Large intestine (tissue), 3 donors: ENCODE measurements at regions not wholly inside any gene's neighbourhood (a gene's known extent, or its start where the extent isn't known, plus 50 kb on each side); places are given as distances from the start of the nearest gene placed in this dataset.

Experiments
- DNase-seq, 2 donors: peaks; one replicate each; pipeline versions ENCODE4 v3.0.0 to v3.0.0-alpha.2; 2013
- H3K27ac ChIP-seq: one replicate; pipeline ENCODE4 v1.5.1; 2013; ENCODE audit warnings: low read length
- H3K27me3 ChIP-seq: 2 replicates; pipeline ENCODE4 v1.6.1; 2013; ENCODE audit warnings: low read length; ENCODE audit not compliant: control insufficient read depth, insufficient read depth
- H3K36me3 ChIP-seq: 2 replicates; pipeline ENCODE4 v1.6.1; 2013; ENCODE audit warnings: low read length; ENCODE audit not compliant: control insufficient read depth, insufficient read depth
- H3K4me1 ChIP-seq: one replicate; pipeline ENCODE4 v1.6.1; 2013; ENCODE audit warnings: low read length; ENCODE audit not compliant: control insufficient read depth, insufficient read depth
- H3K4me3 ChIP-seq: one replicate; pipeline ENCODE4 v1.5.1; 2013; ENCODE audit warnings: low read length
- H3K9me3 ChIP-seq: one replicate; pipeline ENCODE4 v1.6.1; 2013; ENCODE audit warnings: mild to moderate bottlenecking, low read depth, low read length, moderate library complexity; ENCODE audit not compliant: control insufficient read depth
- WGBS: methylation state at CpG from one replicate; pipeline ENCODE4 v1.1.5; 2013; ENCODE audit warnings: low lambda C conversion rate; ENCODE audit not compliant: insufficient coverage; 5-methylcytosine and 5-hydroxymethylcytosine counted together

GRCh38 chr17:71655542-71655941 is 465.3 kb upstream of the SOX9 start:
- DNase-seq, result no peak
- no peaks in the 10 kb centered on the region for H3K27me3 ChIP-seq
- H3K9me3 ChIP-seq, result no peaks in the 10 kb centered on the region
- H3K4me3 ChIP-seq, result no peak overlapping the region
- H3K36me3 ChIP-seq, result no peaks in the 10 kb centered on the region
- H3K27ac ChIP-seq, result no peak overlapping the region
- no peaks in the 10 kb centered on the region for H3K4me1 ChIP-seq

DNA sequence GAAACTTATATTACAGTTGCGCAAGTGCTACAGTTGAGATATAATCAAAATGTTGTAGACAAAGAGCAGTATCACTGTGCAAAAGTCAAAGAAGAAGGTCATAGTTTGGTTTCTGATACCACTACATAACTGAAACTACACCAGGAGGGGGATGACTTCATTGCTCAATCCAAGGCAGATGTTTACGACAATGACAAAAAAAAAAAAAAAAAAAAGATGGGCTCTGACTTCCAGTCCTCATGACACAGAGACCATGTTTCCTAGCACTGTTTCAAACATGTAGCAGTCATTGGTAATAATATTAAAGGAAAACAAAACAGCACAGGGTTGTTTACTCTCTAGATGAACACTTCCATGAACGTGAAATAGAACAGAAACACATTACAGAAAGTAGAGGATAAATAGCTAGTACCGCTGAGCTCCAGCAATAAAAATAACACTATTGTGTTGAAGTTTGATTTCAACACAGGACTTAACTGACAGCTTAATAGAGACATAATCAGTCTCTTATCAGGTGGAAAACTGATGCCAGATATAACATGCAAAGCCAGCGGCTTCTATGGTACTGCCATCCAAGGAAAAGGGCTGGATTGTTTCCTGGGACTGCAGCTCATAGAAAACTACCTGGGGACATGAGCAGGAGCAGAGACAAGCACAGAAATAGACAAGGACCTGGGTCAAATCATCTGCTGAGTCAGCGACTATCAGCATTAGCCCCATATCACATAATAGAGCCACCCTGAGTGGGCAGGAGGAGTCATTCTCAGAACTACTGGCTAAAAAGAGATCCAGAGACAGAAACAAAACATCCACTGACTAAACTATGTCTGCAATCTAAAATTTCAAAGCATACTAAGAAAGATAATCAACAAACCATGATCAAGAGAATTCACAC is 463.6 kb upstream of the SOX9 start:
- Histone ChIP-seq H3K4me3 (no peak overlapping the region), H3K27me3 (no peaks in the 10 kb centered on the region), H3K36me3 (no peaks in the 10 kb centered on the region), H3K4me1 (no peaks in the 10 kb centered on the region), H3K9me3 (no peaks in the 10 kb centered on the region), H3K27ac (peak overlapping the region; percentile 64)
- WGBS, result 35% methylated on average over 2 of the region's 6 CpGs
- DNase-seq, result peak; percentile 41 to 77

GRCh38 chr17:71658996-71659395 is 461.8 kb upstream of the SOX9 start:
- Histone ChIP-seq H3K27me3 (no peaks in the 10 kb centered on the region), H3K9me3 (no peaks in the 10 kb centered on the region), H3K36me3 (no peaks in the 10 kb centered on the region), H3K27ac (no peak overlapping the region), H3K4me1 (no peaks in the 10 kb centered on the region), H3K4me3 (no peak overlapping the region)
- 100% methylated on average over 3 of the region's 9 CpGs for WGBS
- DNase-seq, result no peak

- DNase-seq, result no peak
- H3K27ac ChIP-seq, result no peak overlapping the region
Measured at GRCh38 chr17:71664861-71665260, 456.0 kb upstream of the SOX9 start.

DNA sequence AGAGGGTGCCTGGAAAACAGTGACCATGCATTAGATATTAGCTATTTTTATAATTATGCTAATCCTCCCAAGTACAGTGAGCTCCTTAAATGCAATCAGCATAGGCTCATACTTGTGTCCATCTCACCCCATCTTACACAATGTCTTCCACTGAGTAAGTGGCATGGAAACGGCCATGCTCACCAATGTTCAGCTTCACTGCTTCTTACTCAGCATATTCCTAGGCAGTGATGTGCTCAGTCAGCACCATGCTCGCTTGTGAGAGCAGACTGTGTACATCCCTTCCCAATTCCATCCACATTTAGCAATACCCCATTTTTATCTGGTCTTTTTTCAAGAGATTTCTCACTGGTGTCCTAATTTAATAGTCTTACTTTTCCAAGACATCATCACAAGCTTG is 454.8 kb upstream of the SOX9 start:
- H3K27ac ChIP-seq, result no peak overlapping the region
- no peaks in the 10 kb centered on the region for H3K27me3 ChIP-seq
- H3K36me3 ChIP-seq, result no peaks in the 10 kb centered on the region
- WGBS, result 100% methylated on average over 1 of the region's 2 CpGs
- no peak overlapping the region for H3K4me3 ChIP-seq
- H3K9me3 ChIP-seq, result no peaks in the 10 kb centered on the region
- no peak for DNase-seq
- H3K4me1 ChIP-seq, result no peaks in the 10 kb centered on the region

More at GRCh38 chr17:71664861-71665260, 456.0 kb upstream of the SOX9 start:
- H3K27me3 ChIP-seq, result no peaks in the 10 kb centered on the region
- no peaks in the 10 kb centered on the region for H3K4me1 ChIP-seq
- no peaks in the 10 kb centered on the region for H3K9me3 ChIP-seq
- no peak overlapping the region for H3K4me3 ChIP-seq
- H3K36me3 ChIP-seq, result no peaks in the 10 kb centered on the region

- Histone ChIP-seq H3K4me1 (no peaks in the 10 kb centered on the region), H3K4me3 (no peak overlapping the region), H3K9me3 (no peaks in the 10 kb centered on the region), H3K27me3 (no peaks in the 10 kb centered on the region), H3K27ac (no peak overlapping the region), H3K36me3 (no peaks in the 10 kb centered on the region)
- no CpG with 5 or more reads among the region's 1 CpG for WGBS
- DNase-seq, result no peak
Measured at GRCh38 chr17:71667661-71668060, 453.2 kb upstream of the SOX9 start.

DNA sequence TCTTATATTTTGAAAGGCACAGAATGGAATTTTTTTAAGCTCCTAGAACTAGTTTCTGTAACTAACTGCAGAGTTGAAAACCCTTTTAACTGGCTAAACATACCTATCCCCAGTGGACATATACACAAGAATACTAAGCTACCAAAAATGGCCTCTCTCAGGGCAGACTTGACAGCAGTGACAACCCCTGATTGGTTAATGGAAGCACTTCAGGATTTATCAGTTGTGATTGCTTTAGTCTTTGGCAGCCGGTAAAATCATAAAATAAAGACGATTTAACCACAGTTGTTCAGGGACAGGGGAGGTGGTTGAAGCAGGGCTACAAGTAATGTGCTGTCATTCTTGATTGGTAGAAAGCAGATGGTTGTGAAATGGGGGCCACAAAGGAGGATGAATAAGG is 452.0 kb upstream of the SOX9 start:
- WGBS, result 67% methylated on average over 2 of the region's 2 CpGs

DNA sequence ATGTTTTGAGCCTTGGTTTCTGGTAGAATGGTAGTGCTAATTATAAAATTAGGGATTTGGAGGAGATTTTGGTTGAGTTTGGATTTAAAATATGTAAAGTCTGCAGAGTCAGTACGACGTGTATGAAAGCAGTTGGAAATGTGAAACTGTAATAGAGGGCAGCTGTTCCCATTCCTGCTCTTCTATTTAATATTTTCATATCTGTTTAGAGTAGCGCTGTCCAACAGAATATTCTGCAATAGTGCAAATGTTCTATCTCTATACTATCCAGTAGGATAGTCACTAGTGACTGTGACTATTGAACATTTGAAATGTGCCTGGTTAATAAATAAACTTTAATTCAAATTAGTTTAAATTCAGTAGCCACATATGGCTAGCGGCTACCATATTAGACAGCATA is 443.4 kb upstream of the SOX9 start:
- Histone ChIP-seq H3K4me3 (no peak overlapping the region), H3K27me3 (no peaks in the 10 kb centered on the region), H3K9me3 (no peaks in the 10 kb centered on the region), H3K27ac (no peak overlapping the region), H3K4me1 (peaks cover 11% of the 10 kb centered on the region), H3K36me3 (no peaks in the 10 kb centered on the region)
- WGBS, result 84% methylated on average over 4 of the region's 4 CpGs
- DNase-seq, result no peak

More for the DNA sequence above, 452.0 kb upstream of the SOX9 start:
- Histone ChIP-seq H3K9me3 (no peaks in the 10 kb centered on the region), H3K27me3 (no peaks in the 10 kb centered on the region), H3K4me1 (no peaks in the 10 kb centered on the region), H3K27ac (no peak overlapping the region), H3K4me3 (no peak overlapping the region), H3K36me3 (no peaks in the 10 kb centered on the region)
- DNase-seq, result no peak

GRCh38 chr17:71679832-71680231 is 441.0 kb upstream of the SOX9 start:
- Histone ChIP-seq H3K4me1 (peaks cover 11% of the 10 kb centered on the region), H3K27ac (no peak overlapping the region), H3K27me3 (no peaks in the 10 kb centered on the region), H3K4me3 (no peak overlapping the region), H3K9me3 (no peaks in the 10 kb centered on the region), H3K36me3 (no peaks in the 10 kb centered on the region)
- no CpG with 5 or more reads among the region's 2 CpGs for WGBS
- no peak for DNase-seq

- Histone ChIP-seq H3K27me3 (no peaks in the 10 kb centered on the region), H3K27ac (peak overlapping the region; percentile 56), H3K9me3 (no peaks in the 10 kb centered on the region), H3K4me3 (no peak overlapping the region), H3K36me3 (no peaks in the 10 kb centered on the region), H3K4me1 (peaks cover 11% of the 10 kb centered on the region)
- no CpG with 5 or more reads among the region's 4 CpGs for WGBS
- DNase-seq, result peak; percentile 62 to 82
Measured at GRCh38 chr17:71681427-71682173, 439.2 kb upstream of the SOX9 start.

DNA sequence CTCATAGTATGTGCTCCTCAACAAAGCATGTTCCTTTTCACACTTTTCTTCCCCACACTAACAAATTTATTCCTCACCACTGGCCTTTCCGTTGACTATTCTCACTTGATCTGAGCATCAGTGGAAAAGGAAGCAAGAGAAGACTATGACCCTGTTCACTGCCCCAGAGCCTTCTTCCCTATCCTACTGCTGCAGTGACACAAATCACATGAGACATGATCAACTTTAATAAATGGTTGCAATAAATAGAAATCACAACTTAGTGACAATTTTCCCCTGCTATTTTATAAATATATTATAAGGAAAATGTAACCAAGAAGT is 438.7 kb upstream of the SOX9 start:
- Histone ChIP-seq H3K9me3 (no peaks in the 10 kb centered on the region), H3K4me1 (peaks cover 11% of the 10 kb centered on the region), H3K27ac (no peak overlapping the region), H3K36me3 (no peaks in the 10 kb centered on the region), H3K4me3 (no peak overlapping the region), H3K27me3 (no peaks in the 10 kb centered on the region)
- no CpG with 5 or more reads among the region's 1 CpG for WGBS
- no peak for DNase-seq
